Tibial nerve (tissue), 4 donors: ENCODE measurements at regions not wholly inside any gene's neighbourhood (a gene's known extent, or its start where the extent isn't known, plus 50 kb on each side); places are given as distances from the start of the nearest gene placed in this dataset.

Source experiments
- CTCF ChIP-seq, 5 experiments: fragments of 200-600 bp in 3 of 5; fragments of 450-650 bp in 2 of 5; sonication (generic) in 3 of 5; IDR thresholded peaks; one replicate each; pipeline ENCODE4 v1.5.1; 2016 to 2019; ENCODE audit warnings: antibody characterized with exemption in 5 of 5, mild to moderate bottlenecking in 3 of 5, moderate library complexity in 2 of 5
- EP300 ChIP-seq, 2 donors: sonication (generic); formaldehyde crosslinking; IDR thresholded peaks; one replicate each; pipeline ENCODE4 v1.6.1; 2017; ENCODE audit warnings: antibody characterized with exemption in 2 of 2, mild to moderate bottlenecking in 1 of 2
- POLR2A ChIP-seq, 2 donors: fragments of 450-650 bp; IDR thresholded peaks; one replicate each; pipeline ENCODE4 v1.6.1; 2017; ENCODE audit warnings: antibody characterized with exemption in 2 of 2, mild to moderate bottlenecking in 2 of 2, moderate library complexity in 2 of 2

DNA sequence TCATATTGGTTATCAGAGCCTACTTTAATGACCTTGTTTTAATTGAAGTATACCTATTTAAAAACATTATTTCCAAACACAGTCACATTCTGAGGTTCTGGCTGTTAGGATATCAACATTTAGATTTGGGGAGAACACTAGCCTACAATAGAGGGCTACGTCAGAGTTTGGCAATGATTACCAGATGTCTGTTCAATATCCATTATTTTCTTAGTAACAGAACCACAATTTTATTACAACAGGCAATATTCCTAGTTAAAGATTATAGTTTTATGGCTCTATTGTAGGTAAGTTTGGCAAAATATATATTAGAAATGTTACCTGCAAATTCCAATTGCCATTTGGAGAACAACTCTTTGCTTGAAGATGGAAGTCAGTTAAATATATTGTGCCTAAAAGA is 1163.1 kb upstream of the MIR17HG start:
- TF ChIP-seq CTCF (IDR thresholded peaks at IDR 0.05), result no peak
- TF ChIP-seq POLR2A (IDR thresholded peaks at IDR 0.05), result no peak
- no peak for TF ChIP-seq EP300 (IDR thresholded peaks at IDR 0.05)
